HG03175 (cell line): ENCODE measurements at regions not wholly inside any gene's neighbourhood (a gene's known extent, or its start where the extent isn't known, plus 50 kb on each side); places are given as distances from the start of the nearest gene placed in this dataset.
A peak's percentile ranks its signal among the peaks of the same experiment; 100 is the strongest.

ENCODE experiments used
- ATAC-seq: cut with Tn5 transposase; IDR thresholded peaks from one replicate; pipeline ENCODE4 v1.9.1; 2021; ENCODE audit warnings: mild to moderate bottlenecking, moderate library complexity; ENCODE audit not compliant: unreplicated experiment

DNA sequence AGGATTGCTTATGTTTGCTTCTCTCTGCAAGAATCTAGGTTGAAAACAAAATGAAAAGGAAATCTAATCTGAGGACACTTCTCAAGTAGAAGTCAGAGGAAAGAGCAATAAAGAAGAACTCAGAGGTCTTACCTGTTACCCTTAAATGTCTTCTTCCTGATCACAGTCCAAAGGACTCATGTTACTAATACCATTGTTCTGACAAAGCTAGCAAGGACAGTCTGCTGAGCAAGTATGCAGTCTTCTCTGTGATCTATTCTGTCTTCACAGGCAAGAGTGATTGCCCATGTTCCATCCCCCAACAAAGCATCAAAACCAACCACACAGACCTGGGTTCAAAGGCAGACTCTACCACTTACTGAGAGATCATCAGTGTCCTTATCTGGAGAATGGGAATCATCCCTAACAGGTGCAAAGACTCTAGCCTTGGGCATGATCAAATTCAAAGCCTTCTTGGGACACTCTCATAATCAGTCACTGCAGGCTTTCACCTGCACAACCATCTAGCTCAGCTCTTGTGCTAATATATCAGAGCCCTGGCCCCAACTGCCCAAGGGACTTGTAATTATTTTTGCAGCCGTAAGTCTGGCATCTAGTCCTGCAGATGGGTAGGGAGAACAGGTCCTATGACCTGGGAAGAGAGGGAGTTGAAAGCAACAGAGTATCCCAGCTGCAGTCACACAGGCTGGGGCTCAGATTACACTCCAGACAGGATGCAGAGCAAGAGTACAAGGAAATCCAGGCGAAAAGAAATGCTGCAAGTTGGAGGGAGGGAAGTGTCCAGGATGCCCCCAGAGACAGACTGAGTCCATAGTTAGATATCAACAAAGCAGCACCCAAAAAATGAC is 97.9 kb upstream of the NUDT4 start:
- no peak for ATAC-seq

GRCh38 chr12:93287149-93287548 is 90.6 kb upstream of the NUDT4 start:
- no peak for ATAC-seq

DNA sequence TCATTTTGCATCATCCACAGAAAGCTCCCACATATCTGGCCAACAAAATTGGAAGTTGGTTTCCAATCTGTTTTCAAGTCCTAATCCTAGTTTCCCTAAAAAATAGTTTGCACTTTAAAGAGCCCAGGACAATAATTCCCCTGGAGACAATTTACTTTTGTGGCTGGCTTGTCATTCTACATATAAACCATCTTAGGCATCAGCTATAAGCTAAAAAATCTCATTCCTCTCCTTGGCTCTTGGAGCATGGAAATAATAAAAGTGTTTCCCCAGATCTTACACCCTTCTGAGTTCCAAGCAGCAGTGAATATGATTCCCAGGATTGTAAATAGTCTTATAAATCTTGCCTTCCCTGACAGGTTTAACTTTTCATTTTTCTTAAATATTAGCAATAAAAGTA is 89.1 kb upstream of the NUDT4 start:
- ATAC-seq = no peak

DNA sequence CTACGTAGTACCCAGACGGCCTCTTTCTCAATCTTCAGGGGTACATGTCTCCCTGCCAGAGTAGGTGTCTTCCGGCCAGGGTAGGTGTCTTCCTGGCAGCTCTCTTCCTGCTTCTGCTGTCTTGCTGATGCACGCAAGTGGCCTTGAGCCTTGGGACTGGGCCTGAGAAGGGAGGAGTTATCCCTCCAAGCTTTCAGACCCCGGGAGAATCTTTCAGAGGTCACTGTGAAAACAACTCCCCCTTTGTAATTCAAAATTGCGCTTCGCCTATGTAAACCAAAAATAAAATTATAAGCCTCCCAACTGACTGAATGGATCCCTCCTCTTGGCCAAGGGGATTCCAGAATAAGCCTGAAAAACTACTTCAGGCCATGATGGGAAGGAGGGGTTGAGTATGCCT is 87.3 kb upstream of the NUDT4 start:
- no peak for ATAC-seq

- no peak for ATAC-seq
Observed at GRCh38 chr12:93292213-93292612, 85.5 kb upstream of the NUDT4 start.

GRCh38 chr12:93292731-93293566 is 84.8 kb upstream of the NUDT4 start:
- ATAC-seq = no peak

- peak; percentile 84 for ATAC-seq
Observed at GRCh38 chr12:93297032-93297431, 80.7 kb upstream of the NUDT4 start.

- ATAC-seq = no peak
Observed at GRCh38 chr12:93297536-93297935, 80.2 kb upstream of the NUDT4 start.

DNA sequence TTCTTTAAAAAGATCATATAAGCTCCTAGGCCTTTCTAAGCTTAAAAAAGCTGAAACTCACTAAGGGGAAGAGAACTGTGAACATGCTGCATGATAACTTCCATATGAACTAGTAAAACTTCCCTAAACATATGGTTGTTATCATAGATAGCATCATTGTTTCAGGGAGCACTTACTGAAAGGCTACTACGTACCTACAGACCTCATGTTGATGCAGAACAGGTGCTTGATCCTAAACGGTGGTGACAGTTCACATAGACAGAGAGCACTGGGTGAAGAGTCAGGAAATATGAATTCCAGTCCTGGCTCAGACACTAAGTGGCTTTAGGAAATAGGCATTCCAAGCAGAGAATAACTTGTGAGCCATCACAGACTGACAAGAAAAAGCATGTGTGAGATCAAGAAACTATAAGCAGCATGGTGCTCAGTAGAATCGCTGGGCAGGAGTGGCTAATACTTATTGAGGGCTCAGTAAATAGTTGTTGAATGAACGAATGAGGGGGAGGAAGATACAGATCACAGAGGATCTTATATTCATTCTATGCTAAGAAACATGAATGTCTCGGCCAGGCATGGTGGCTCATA is 78.4 kb upstream of the NUDT4 start:
- ATAC-seq = no peak

- no peak for ATAC-seq
Observed at GRCh38 chr12:93300611-93301021, 77.1 kb upstream of the NUDT4 start.

DNA sequence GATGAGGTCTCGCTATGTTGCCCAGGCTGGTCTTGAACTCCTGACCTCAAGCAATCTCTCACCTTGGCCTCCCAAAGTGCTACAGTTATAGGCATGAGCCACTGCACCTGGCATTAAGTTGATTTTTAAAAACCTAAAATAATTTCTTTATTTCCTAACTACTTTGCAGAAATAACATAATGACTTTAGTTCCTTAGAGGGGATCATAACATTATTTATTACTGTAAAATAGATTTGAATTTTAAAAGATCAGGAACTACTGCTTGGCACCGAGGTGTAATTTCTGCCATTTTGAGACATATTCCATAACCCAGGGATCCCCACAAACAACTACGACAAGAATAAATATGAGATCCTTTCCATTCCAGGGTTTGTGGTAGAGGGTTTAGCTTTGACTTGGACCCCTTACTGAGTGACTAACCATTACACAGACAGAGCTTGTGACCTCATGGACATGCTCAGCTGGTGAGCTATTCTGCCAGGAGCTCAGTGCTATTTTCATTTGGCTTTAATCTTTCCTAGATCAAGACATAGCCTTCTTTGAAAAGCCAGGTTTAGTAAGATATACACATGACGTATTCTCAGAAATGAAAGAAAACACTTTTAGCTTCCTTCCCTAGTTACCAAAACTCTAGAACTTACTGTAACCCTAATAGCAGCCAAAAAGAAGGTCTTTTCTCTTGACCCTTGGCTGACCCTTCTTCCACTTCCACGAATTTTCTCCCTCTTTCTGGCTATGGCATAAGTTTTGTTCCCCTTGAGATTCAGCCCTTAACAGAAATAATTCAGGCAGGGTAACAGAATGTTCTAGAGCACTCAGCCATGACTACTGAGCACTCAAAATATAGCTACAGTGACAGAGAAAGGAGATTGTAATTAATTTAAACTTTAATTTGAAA is 75.1 kb upstream of the NUDT4 start:
- ATAC-seq = no peak

- no peak for ATAC-seq
Observed at GRCh38 chr12:93306636-93307035, 71.1 kb upstream of the NUDT4 start.

DNA sequence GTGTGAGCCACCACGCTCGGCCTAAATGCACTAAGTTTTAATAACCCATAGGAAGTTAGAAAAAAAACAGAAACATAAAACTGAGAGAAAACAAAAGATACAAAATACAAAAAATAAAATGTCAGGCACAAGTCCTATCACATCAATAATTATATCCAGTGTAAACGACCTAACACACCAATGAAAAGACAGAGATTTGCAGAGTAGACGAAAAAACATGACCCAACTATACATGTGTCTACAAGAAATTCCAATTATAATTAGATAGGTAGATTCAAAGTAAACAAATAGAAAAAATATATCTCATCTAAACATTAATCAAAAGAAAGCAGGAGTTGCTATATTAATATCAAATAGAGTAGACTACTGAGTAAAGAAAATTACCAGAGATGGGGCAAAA is 69.4 kb upstream of the NUDT4 start:
- no peak for ATAC-seq

DNA sequence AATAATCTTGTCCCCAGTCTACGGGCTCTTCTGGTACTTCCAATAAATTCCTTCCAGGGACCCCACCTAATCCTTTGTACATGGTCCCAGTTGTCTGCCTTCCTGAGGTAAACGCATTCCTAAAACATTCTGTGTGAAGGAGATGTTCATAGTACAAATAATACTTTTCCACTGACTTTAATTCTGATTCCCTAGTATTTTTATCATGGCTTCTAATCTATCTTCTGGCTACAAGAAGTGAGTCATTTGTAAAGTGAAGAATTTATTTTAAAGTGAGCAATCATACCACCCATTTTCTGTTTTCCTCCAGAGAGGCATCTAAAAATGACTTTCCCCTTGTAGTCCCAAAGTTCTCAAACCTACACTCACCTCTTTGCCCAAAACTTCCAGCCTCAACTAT is 65.9 kb upstream of the NUDT4 start:
- no peak for ATAC-seq

- ATAC-seq = no peak
Observed at GRCh38 chr12:93314177-93314497, 63.6 kb upstream of the NUDT4 start.

DNA sequence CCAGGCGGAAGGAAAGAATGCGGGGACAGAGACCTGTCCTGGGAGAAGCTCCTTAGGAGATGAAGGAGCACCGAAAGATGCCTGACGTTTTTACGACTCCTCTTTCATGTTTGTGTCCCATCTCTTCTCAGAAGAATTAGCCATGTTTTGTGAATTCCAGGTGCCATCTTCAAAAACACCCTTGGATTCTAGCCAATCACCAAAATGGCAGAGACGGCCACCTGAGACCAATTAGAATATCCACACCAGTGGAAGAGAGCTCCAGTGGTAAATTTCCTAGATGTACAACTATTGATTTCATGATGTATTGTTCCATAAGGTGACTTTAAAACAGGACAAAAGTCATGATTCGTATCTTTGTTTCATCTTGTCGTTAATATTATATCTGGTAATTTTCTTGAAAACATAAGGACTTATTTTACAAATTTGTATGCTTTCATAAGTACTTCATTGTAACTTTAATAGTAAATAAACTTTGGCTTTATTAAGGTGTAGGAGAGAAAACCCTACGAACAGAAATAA is 62.3 kb upstream of the NUDT4 start:
- ATAC-seq = no peak

DNA sequence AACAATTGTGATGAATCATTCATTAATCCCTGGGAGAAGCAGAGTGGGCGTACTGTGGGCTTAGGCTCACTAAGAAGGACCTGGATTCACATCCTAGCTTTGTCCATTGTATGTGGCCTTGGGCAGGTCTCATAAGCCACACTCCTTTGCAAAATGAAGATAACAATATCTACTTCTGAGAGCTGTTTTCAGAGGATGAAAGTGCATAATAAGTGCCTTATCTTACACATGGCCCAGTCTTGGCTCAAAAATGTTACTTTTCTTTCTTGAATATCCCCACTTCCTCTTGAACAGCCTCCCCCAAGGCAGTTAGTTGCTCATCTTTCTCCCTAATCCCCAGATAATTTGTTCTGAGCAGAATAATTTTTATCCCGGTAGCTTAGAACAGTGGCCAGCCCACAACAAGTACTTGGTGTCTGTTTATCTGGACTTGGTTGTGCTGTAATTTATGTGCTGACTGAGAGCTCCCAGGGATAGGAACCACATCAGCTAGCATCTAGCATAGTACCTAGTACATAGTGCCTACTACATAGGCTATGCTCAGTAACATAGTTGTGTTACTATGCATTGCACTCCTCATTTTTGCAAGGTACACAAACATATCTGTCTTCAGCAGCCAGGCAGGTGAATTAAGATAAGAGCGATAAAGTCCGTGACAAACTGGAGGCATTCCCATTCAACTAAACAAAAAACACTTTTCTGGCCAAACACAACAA is 61.7 kb upstream of the NUDT4 start:
- no peak for ATAC-seq

- no peak for ATAC-seq
Observed at GRCh38 chr12:93316623-93316971, 61.1 kb upstream of the NUDT4 start.

GRCh38 chr12:93317227-93317626 is 60.5 kb upstream of the NUDT4 start:
- no peak for ATAC-seq
